Central memory CD8-positive, alpha-beta T cell (primary cell): ENCODE measurements at regions not wholly inside any gene's neighbourhood (a gene's known extent, or its start where the extent isn't known, plus 50 kb on each side); places are given as distances from the start of the nearest gene placed in this dataset.
"Not testable (repeated sequence)": the region's sequence is repeated elsewhere in the genome, so short reads cannot be mapped to it uniquely, and the experiment has no call there.

Source experiments
- ATAC-seq: fragments of 150-1000 bp; cut with Tn5 transposase; replicated peaks from 2 replicates; pipeline ENCODE4 v1.10.0; 2022; ENCODE audit warnings: mild to moderate bottlenecking, moderate FRiP score, moderate number of reproducible peaks; ENCODE audit not compliant: poor library complexity, severe bottlenecking; ENCODE audit errors: extremely low read depth
- DNase-seq, 2 donors: peaks; one replicate each; pipeline ENCODE4 v3.0.0; 2021; ENCODE audit warnings: low spot score in 2 of 2
- H3K27ac Mint-ChIP-seq: one replicate; pipeline ENCODE4 v1.8.0; 2022; ENCODE audit warnings: low read depth, mild to moderate bottlenecking, moderate library complexity, mixed read lengths
- H3K27me3 Mint-ChIP-seq: one replicate; pipeline ENCODE4 v1.8.0; 2022; ENCODE audit warnings: mixed read lengths
- H3K36me3 Mint-ChIP-seq: one replicate; pipeline ENCODE4 v1.8.0; 2022; ENCODE audit warnings: mild to moderate bottlenecking, moderate library complexity, mixed read lengths; ENCODE audit not compliant: insufficient read depth
- H3K4me1 Mint-ChIP-seq: one replicate; pipeline ENCODE4 v1.8.0; 2022; ENCODE audit warnings: mixed read lengths
- H3K4me3 Mint-ChIP-seq: one replicate; pipeline ENCODE4 v1.8.0; 2022; ENCODE audit warnings: mild to moderate bottlenecking, moderate library complexity, mixed read lengths
- H3K9me3 Mint-ChIP-seq: one replicate; pipeline ENCODE4 v1.8.0; 2022; ENCODE audit warnings: mixed read lengths

DNA sequence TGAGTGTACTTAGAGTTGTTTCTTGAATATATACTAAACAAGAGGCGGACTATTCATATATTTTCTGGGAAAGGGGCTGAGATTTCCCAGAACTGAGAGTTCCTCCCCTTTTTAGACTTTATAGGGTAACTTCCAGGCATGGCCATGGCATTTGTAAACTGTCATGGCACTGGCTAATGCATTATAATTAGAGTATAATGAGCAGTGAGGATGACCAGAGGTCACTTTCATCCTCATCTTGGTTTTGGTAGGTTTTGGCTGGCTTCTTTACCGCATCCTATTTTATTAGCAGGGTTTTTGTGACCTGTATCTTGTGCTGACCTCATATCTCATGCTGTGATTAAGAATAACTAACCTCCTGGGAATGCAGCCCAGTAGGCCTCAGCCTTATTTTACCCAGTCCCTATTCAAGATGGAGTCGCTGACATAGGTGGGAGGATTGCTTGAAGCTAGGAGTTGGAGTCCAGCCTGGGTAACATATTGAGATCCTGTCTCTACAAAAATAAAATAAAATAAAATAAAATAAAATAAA, 91.4 kb downstream of the MOBP start:
- H3K9me3 Mint-ChIP-seq = peaks cover 6% of the 10 kb centered on the region
- no peaks in the 10 kb centered on the region for H3K4me1 Mint-ChIP-seq
- no peak overlapping the region for H3K4me3 Mint-ChIP-seq
- no peak overlapping the region for H3K27ac Mint-ChIP-seq
- H3K27me3 Mint-ChIP-seq = peaks cover 16% of the 10 kb centered on the region
- no peaks in the 10 kb centered on the region for H3K36me3 Mint-ChIP-seq
- DNase-seq = no peak
- no peak for ATAC-seq

- Mint-ChIP-seq H3K9me3 (no peaks in the 10 kb centered on the region), H3K36me3 (no peaks in the 10 kb centered on the region), H3K4me3 (no peak overlapping the region), H3K27ac (no peak overlapping the region), H3K4me1 (no peaks in the 10 kb centered on the region), H3K27me3 (peaks cover 9% of the 10 kb centered on the region)
- ATAC-seq (no peak), DNase-seq (no peak)
These were observed 92.1 kb downstream of the MOBP start for GRCh38 chr3:39559543-39559942.

DNA sequence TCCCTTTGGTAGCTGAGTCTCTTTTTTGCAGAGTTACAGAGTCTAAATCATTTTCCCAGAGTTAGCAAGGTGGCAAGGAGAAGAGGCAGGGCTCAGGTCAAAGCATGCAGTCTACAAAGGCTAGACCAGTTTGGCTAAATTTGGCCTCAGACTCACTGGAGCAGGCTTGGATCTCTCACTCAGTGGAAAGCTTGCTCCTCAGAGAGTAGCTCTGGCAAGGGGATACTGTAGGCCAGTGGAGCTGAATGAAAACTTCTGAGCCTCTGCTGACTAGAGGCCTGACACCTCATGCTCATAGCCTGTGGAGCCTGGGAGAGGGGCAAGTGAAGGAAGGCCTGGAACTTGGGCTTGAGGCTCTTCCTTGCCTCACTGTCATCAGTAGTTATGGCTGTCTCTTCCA, 101.0 kb downstream of the MOBP start:
- peaks cover 25% of the 10 kb centered on the region for H3K27me3 Mint-ChIP-seq
- ATAC-seq = no peak

GRCh38 chr3:39569095-39569494, 101.6 kb downstream of the MOBP start:
- H3K4me1 Mint-ChIP-seq = no peaks in the 10 kb centered on the region
- no peak overlapping the region for H3K27ac Mint-ChIP-seq
- H3K9me3 Mint-ChIP-seq = no peaks in the 10 kb centered on the region
- no peaks in the 10 kb centered on the region for H3K36me3 Mint-ChIP-seq
- H3K4me3 Mint-ChIP-seq = no peak overlapping the region
- H3K27me3 Mint-ChIP-seq = peaks cover 25% of the 10 kb centered on the region
- no peak for DNase-seq
- ATAC-seq = no peak

More for the DNA sequence above, 101.0 kb downstream of the MOBP start:
- H3K4me3 Mint-ChIP-seq = no peak overlapping the region
- H3K4me1 Mint-ChIP-seq = no peaks in the 10 kb centered on the region
- H3K9me3 Mint-ChIP-seq = no peaks in the 10 kb centered on the region
- H3K36me3 Mint-ChIP-seq = no peaks in the 10 kb centered on the region
- H3K27ac Mint-ChIP-seq = no peak overlapping the region
- DNase-seq = no peak

DNA sequence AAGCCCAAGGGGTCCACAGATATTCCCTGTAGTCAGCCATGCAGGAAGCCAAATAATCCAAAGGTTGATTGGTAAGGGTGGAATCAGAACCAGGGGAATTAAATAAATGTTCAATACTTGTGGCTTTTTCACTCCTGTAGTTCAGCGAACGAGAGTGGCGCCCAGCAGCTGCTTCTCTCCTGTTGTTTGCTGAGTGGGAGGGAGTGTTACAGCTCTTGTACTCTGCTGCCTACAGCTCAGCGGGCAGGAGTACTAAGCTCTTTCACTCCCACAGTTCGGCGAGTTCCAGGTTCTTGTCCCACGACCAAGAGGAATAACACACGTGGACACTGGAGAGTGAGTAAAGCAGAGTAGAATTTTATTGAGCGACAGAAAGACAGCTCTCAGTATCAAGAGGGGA, 105.9 kb downstream of the MOBP start:
- no peaks in the 10 kb centered on the region for H3K36me3 Mint-ChIP-seq
- H3K4me1 Mint-ChIP-seq = no peaks in the 10 kb centered on the region
- DNase-seq (no peak), ATAC-seq (no peak)
- H3K27me3 Mint-ChIP-seq = peaks cover 10% of the 10 kb centered on the region
- no peaks in the 10 kb centered on the region for H3K9me3 Mint-ChIP-seq
- no peak overlapping the region for H3K27ac Mint-ChIP-seq
- no peak overlapping the region for H3K4me3 Mint-ChIP-seq

DNA sequence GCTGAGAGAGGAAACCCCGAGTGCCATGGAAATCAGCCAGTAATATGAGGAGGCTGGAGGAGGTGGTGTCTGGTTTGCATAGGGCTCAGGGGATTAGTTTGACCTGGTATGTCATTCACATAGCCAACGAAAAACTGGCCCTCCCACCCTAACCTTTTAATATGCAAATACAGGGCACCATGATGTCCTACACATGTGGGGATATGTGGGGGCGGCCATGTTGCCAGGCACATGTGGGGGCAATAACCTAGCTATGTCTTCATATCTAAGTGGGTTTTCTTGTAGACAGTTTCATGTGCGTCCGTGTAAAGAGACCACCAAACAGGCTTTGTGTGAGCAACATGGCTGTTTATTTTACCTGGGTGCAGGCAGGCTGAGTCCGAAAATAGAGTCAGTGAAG, 110.1 kb downstream of the MOBP start:
- no peak overlapping the region for H3K27ac Mint-ChIP-seq
- peaks cover 38% of the 10 kb centered on the region for H3K27me3 Mint-ChIP-seq
- H3K4me3 Mint-ChIP-seq = no peak overlapping the region
- no peaks in the 10 kb centered on the region for H3K4me1 Mint-ChIP-seq
- no peaks in the 10 kb centered on the region for H3K9me3 Mint-ChIP-seq
- ATAC-seq (no peak), DNase-seq (no peak)
- H3K36me3 Mint-ChIP-seq = no peaks in the 10 kb centered on the region

- peaks cover 21% of the 10 kb centered on the region for H3K27me3 Mint-ChIP-seq
- not testable (repeated sequence) for H3K27ac Mint-ChIP-seq, H3K4me3 Mint-ChIP-seq, H3K4me1 Mint-ChIP-seq, ATAC-seq, H3K36me3 Mint-ChIP-seq, DNase-seq, H3K9me3 Mint-ChIP-seq
These were observed 118.7 kb downstream of the MOBP start for GRCh38 chr3:39586215-39586614.

GRCh38 chr3:39587113-39587512, 119.6 kb downstream of the MOBP start:
- Mint-ChIP-seq H3K27ac (no peak overlapping the region), H3K4me3 (no peak overlapping the region), H3K4me1 (no peaks in the 10 kb centered on the region), H3K27me3 (peaks cover 12% of the 10 kb centered on the region), H3K36me3 (no peaks in the 10 kb centered on the region), H3K9me3 (no peaks in the 10 kb centered on the region)
- ATAC-seq (no peak), DNase-seq (no peak)

GRCh38 chr3:39590806-39591205, 123.3 kb downstream of the MOBP start:
- ATAC-seq = no peak
- no peak overlapping the region for H3K4me3 Mint-ChIP-seq
- H3K36me3 Mint-ChIP-seq = peaks cover 2% of the 10 kb centered on the region
- H3K9me3 Mint-ChIP-seq = no peaks in the 10 kb centered on the region
- no peaks in the 10 kb centered on the region for H3K4me1 Mint-ChIP-seq
- peaks cover 9% of the 10 kb centered on the region for H3K27me3 Mint-ChIP-seq
- H3K27ac Mint-ChIP-seq = no peak overlapping the region
- no peak for DNase-seq

- DNase-seq (no peak), ATAC-seq (no peak)
- H3K27ac Mint-ChIP-seq = no peak overlapping the region
- H3K36me3 Mint-ChIP-seq = peaks cover 2% of the 10 kb centered on the region
- no peak overlapping the region for H3K4me3 Mint-ChIP-seq
- H3K4me1 Mint-ChIP-seq = no peaks in the 10 kb centered on the region
- H3K9me3 Mint-ChIP-seq = no peaks in the 10 kb centered on the region
- peaks cover 9% of the 10 kb centered on the region for H3K27me3 Mint-ChIP-seq
These were observed 125.0 kb downstream of the MOBP start for GRCh38 chr3:39592311-39593050.

- no peak overlapping the region for H3K27ac Mint-ChIP-seq
These were observed 125.9 kb downstream of the MOBP start for GRCh38 chr3:39593341-39593740.

DNA sequence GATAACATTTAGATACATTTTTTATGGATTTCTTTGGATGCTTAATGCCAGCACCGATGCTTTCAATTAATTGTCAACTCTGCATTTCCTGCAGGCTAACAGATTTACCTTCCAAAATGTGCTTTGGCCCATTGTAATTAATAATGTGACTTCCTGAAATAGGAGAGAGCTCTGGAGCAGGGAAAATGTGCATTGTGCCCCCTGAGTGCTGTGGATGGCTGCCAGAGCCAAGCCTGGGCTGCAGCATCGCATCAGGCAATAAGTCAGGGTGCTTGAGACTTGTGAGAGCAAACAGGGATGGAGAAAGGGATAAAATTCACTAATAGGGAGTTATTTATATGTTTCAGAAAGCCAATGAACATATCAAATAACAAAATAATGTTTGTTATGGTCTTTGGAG, 133.8 kb downstream of the MOBP start:
- Mint-ChIP-seq H3K9me3 (no peaks in the 10 kb centered on the region), H3K27ac (no peak overlapping the region), H3K27me3 (peaks cover 20% of the 10 kb centered on the region), H3K4me3 (no peak overlapping the region), H3K36me3 (no peaks in the 10 kb centered on the region), H3K4me1 (no peaks in the 10 kb centered on the region)
- ATAC-seq = no peak
- no peak for DNase-seq

More at GRCh38 chr3:39593341-39593740, 125.9 kb downstream of the MOBP start:
- ATAC-seq = no peak
- no peaks in the 10 kb centered on the region for H3K4me1 Mint-ChIP-seq
- DNase-seq = no peak
- H3K9me3 Mint-ChIP-seq = no peaks in the 10 kb centered on the region
- H3K4me3 Mint-ChIP-seq = no peak overlapping the region
- peaks cover 9% of the 10 kb centered on the region for H3K27me3 Mint-ChIP-seq
- H3K36me3 Mint-ChIP-seq = peaks cover 2% of the 10 kb centered on the region

GRCh38 chr3:39605837-39606236, 138.4 kb downstream of the MOBP start:
- Mint-ChIP-seq H3K4me3 (no peak overlapping the region), H3K27ac (no peak overlapping the region), H3K27me3 (peaks cover 58% of the 10 kb centered on the region), H3K36me3 (peaks cover 1% of the 10 kb centered on the region), H3K4me1 (no peaks in the 10 kb centered on the region), H3K9me3 (no peaks in the 10 kb centered on the region)
- no peak for DNase-seq
- no peak for ATAC-seq
